GM18870 (cell line): ENCODE measurements at regions not wholly inside any gene's neighbourhood (a gene's known extent, or its start where the extent isn't known, plus 50 kb on each side); places are given as distances from the start of the nearest gene placed in this dataset.
"Not testable (repeated sequence)": the region's sequence is repeated elsewhere in the genome, so short reads cannot be mapped to it uniquely, and the experiment has no call there.

ENCODE experiments used
- ATAC-seq: cut with Tn5 transposase; IDR thresholded peaks from one replicate; pipeline ENCODE4 v1.9.1; 2021; ENCODE audit warnings: moderate library complexity; ENCODE audit not compliant: unreplicated experiment

DNA sequence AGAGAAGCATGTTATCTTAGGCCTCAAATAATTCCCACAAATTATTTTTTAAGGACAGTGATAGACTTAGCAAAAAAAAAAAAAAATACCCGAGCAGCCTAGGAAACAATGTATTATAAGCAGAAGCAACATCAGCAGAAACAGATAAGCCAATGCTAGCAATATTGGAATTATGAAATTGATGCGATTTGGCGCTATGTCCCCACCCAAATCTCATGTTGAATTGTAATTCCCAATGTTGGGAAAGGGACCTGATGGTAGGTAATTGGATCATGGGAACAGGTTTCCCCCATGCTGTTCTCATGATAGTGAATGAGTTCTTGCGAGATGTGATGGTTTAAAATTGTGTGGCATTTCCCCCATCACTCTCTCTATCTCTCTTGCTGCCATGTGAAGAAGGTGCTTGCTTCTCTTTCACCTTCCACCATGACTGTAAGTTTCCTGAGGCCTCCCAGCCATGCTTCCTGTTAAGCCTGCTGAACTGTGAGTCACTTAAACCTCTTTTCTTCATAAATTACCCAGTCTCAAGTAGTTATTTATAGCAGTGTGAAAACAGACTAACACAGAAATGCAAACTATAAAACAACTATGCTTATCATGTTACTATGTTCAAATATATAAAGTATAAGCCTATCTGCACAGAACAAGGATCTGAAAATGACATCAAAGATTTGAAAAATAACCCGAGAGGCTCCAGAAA is 75.6 kb upstream of the HIVEP3 start:
- ATAC-seq: no peak

DNA sequence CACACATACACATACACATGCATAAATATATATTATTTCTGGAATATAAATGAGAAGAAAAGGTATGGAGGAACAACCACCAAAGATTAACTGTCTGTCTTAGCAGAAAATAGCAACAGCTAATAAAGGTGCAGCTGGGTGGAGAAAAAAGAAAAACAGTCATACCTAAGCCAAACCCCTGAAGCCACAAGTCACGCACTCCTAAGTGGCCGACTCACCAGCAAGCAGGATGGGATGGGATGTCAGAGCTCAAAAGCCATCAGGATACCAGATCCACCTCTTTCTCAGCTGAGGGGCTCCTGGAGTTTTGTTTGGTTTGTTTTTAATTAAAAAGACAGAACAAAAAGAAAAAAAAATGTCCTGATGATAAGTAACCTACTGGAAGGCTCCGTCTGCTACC is 64.7 kb upstream of the HIVEP3 start:
- no peak for ATAC-seq

DNA sequence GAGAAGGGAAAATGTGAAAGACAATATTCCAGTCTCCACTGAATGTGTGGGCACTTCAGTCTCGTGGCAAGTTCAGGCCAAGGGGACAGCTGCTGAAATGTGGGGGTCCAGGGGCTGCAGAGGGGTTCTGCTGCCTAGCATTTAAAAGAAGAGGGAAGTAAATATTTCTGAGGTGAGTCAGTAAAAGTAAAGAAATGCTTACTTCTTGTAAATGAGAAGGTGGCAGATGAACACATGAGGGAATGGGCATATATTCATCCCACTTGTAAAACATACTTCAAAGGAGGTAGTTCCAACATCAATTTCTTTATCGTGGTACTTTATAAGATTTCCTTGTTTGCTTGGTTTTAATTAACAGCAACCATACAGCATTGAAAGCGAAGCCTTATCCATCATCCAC is 63.1 kb upstream of the HIVEP3 start:
- ATAC-seq: no peak

DNA sequence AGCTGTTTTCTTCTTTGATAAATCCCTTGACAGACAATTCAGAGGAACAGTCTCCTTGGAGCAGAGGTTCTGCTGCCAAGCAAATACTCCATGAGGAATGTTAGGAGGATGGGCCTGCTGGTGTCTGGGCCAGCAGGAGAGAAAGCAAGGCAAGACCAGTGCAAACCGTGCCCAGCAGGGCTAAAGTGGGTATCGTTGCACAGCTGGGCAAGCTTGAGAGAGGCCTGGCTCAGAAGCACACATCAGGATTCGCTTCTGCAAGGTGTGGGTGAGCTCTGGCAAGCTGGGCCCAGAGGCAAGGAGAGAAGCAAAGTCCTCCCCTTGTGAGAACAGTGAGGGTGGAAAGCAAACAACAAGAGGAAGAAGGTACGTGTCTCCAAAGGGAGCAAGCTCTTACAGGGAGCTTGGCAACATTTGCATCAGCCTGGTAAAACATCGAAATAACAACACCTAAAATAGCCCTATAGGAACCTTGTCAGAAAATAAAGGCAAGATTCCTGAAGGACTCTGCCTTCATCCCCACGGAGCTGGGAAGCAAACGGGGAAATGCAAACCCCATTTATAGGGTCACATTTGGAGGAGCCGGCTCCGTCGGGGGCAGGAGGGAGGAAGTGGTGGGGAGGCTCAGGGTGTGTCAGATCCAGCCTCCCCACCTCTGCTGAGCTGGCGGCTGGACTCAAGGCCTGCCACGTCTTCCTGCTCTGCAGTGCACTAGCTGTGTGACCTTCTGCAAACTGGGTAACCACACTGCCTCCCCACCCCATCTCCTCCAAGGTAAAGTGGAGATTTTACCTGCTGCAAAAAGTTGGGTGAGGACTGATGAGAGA is 62.3 kb upstream of the HIVEP3 start:
- ATAC-seq: no peak

DNA sequence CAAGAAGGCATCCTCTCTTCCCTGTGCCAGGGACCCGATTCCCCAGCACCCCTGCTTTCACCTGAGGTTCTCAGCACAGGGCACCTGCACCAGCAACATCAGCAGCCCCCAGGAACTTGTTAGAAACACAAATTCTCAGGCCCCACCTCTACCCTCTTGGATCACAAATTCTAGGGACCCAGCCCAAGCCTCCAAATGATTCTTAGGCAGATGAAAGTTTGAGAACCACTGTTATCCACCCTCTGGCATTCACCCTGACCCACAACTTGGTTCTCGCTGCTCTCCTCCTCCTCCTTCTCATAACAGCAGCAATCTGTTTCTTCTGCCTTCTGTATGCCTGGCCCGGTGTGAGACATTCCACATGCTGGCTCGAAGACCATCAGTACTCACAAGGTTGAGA is 60.3 kb upstream of the HIVEP3 start:
- no peak for ATAC-seq

DNA sequence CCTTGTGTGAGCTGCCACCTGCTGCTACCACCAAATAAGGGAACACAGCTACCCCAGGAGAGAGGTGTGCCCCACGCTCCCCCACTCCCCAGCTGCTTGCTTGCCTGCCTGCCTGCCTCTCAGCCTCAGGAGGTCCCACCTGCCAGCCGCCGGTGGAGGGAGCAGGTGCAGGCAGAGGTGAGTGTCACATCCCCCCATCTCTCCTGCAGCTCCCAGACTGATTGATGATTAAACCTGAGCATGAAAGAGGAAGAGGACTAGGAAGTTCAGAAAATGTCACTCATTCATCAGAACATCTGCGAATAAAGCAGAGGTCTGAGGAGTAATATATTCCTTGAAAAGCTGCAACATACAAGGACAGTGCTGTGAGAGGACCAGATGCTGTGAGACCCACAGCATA is 58.6 kb upstream of the HIVEP3 start:
- no peak for ATAC-seq

DNA sequence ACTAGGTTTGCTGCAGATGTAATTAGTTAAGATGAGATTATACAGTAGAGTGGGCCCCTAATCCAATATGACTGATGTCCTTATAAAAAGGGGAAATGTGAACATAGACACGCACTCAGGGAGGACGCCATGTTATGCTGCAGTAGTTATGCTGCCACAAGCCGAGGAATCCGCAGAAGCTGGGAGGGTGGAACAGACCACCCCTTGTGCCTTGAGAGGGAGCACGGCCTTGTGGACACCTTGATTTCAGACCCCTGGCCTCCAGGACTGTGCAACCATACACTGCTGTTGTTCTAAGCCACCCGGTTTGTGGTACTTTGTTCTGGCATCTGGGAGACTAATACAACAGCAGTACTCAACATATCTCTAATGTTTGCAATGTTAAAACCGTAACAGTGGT is 57.9 kb upstream of the HIVEP3 start:
- no peak for ATAC-seq

DNA sequence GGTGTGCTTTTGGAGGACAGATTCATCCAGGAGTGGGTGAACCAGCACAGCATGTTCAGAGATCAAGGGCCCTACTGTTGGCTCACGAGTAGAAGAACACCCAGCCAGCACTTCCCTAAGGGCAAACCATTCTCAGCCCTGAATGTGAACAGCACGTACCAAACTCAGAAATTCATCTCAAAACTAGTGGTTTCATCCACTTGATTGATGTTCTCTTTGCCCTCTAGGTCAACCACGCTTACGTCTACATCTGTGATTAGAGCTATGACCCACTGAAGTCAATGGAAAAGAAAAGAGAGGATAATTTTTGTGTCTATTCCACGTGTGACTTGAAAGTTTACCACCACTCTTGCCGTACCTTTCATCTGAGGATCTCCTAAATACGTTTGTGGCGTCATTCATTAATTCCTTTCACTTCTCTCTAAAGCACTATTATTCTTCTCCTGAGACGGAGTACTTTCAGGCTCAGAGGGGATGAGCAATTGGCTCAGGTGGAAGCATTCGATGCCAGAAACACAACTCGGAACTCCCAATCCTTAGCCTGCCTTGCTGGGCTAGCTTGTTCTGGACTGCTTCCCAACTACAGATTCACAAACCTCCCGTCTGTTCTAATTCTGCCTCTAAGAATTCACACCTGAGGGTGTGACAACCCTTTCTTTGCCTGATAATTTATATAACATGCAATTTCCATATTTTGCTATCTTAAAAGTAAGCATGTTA is 57.3 kb upstream of the HIVEP3 start:
- ATAC-seq: no peak

DNA sequence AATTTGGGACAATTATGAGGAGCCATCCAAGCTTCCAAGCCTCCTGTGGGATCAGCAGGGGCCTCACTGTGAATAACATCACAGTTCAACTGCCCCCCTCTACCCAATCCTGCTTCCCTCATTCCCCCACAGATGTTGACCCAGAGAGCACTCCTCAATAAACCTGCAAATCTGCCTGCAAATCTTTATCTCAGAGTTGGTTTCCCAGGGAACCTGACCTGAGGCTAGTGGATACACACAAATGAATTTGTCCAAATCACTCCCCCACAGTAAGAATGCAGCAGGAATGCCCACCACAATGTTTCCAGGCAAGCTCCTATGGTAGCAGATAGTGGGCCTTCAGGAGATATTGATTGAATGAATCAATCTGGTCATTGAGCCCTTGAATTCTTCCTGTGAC is 56.4 kb upstream of the HIVEP3 start:
- ATAC-seq: no peak

DNA sequence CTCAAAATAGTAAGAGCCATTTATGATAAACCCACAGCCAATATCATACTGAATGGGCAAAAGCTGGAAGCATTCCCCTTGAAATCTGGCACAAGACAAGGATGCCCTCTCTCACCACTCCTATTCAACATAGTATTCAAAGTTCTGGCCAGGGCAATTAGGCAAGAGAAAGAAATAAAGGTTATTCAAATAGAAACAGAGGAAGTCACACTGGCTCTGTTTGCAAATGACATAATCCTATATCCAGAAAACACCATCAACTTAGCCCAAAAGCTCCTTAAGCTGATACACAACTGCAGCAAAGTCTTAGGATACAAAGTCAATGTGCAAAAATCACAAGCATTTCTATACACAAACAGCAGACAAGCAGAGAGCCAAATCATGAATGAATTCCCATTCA is 49.8 kb upstream of the HIVEP3 start:
- not testable (repeated sequence) for ATAC-seq
